Kidney glomerular epithelial cell (primary cell): ENCODE measurements at regions not wholly inside any gene's neighbourhood (a gene's known extent, or its start where the extent isn't known, plus 50 kb on each side); places are given as distances from the start of the nearest gene placed in this dataset.
"Not testable (repeated sequence)": the region's sequence is repeated elsewhere in the genome, so short reads cannot be mapped to it uniquely, and the experiment has no call there.

Experiments used
- DNase-seq: peaks from one replicate; lab custom pipeline; 2025; lab: John Stamatoyannopoulos, UW

GRCh38 chr2:239550357-239550756 is 149.5 kb upstream of the HDAC4 start:
- DNase-seq: no peak

- no peak for DNase-seq
These were observed 149.0 kb upstream of the HDAC4 start for GRCh38 chr2:239549711-239550255.

GRCh38 chr2:239548965-239549595 is 148.3 kb upstream of the HDAC4 start:
- no peak for DNase-seq

- no peak for DNase-seq
These were observed 147.6 kb upstream of the HDAC4 start for GRCh38 chr2:239548451-239548871.

- not testable (repeated sequence) for DNase-seq
These were observed 146.3 kb upstream of the HDAC4 start for GRCh38 chr2:239547140-239547539.

GRCh38 chr2:239546541-239546940 is 145.7 kb upstream of the HDAC4 start:
- DNase-seq: no peak

- no peak for DNase-seq
These were observed 145.0 kb upstream of the HDAC4 start for GRCh38 chr2:239545741-239546392.

GRCh38 chr2:239544918-239545465 is 144.2 kb upstream of the HDAC4 start:
- no peak for DNase-seq

- DNase-seq: no peak
These were observed 143.5 kb upstream of the HDAC4 start for GRCh38 chr2:239544143-239544917.

- no peak for DNase-seq
These were observed 142.9 kb upstream of the HDAC4 start for GRCh38 chr2:239543702-239544101.

GRCh38 chr2:239540174-239540573 is 139.4 kb upstream of the HDAC4 start:
- no peak for DNase-seq

- DNase-seq: no peak
These were observed 138.9 kb upstream of the HDAC4 start for GRCh38 chr2:239539776-239540100.

- DNase-seq: no peak
These were observed 138.4 kb upstream of the HDAC4 start for GRCh38 chr2:239539083-239539775.

- no peak for DNase-seq
These were observed 137.7 kb upstream of the HDAC4 start for GRCh38 chr2:239538357-239539052.

- no peak for DNase-seq
These were observed 137.0 kb upstream of the HDAC4 start for GRCh38 chr2:239537633-239538356.

GRCh38 chr2:239536186-239536585 is 135.4 kb upstream of the HDAC4 start:
- DNase-seq: no peak

GRCh38 chr2:239535413-239536144 is 134.8 kb upstream of the HDAC4 start:
- no peak for DNase-seq

GRCh38 chr2:239534581-239535412 is 134.0 kb upstream of the HDAC4 start:
- DNase-seq: no peak
